ENCODE measurements at regions not wholly inside any gene's neighbourhood (a gene's known extent, or its start where the extent isn't known, plus 50 kb on each side); places are given as distances from the start of the nearest gene placed in this dataset.

DNA sequence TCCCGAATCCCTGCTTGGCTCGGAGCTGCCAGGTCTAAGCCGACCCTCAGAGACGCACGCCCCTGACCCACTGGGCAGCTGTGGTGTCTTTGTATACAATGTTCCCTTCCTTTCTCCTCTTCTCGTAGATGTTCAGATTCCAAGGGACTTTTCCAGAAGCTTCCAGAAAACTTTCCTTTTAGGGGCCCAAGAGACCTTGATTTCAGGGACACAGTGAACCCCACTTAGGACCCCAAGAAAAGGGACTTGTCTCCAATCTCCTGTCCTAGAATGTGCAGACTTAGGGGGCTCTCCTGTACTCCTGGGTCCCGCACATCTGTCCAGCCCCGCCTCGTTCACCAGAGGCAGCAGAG is 103.5 kb downstream of the EDN3 start:
- DNase-seq (ENCODE audit: low spot score) = no peak

DNA sequence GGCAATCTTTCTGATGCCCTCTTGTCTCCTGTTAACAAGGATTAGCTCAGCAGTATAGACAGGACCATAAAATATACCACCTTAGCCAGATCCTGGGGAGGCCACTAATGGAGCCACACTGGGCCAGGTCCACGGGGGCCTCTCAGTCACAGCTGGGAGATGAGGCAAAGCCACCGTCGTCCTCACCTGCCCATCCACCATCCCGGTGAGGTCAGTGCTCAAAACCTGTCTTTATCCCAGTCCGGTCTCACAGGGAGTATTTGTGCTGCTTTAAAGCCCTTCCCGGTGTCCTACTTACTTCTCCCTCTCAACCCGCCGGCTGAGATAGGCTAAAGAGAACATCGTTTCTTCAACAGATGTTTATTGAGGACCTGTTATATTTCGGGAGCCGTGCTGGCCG is 104.3 kb downstream of the EDN3 start:
- no peak for DNase-seq (ENCODE audit: low spot score)

GRCh38 chr20:59405226-59406200 is 105.1 kb downstream of the EDN3 start:
- DNase-seq (ENCODE audit: low spot score) = no peak

GRCh38 chr20:59406446-59406845 is 106.0 kb downstream of the EDN3 start:
- DNase-seq (ENCODE audit: low spot score) = no peak

- DNase-seq (ENCODE audit: low spot score) = no peak
Observed at GRCh38 chr20:59411170-59411569, 110.8 kb downstream of the EDN3 start.

GRCh38 chr20:59411589-59411988 is 111.2 kb downstream of the EDN3 start:
- DNase-seq (ENCODE audit: low spot score) = no peak

DNA sequence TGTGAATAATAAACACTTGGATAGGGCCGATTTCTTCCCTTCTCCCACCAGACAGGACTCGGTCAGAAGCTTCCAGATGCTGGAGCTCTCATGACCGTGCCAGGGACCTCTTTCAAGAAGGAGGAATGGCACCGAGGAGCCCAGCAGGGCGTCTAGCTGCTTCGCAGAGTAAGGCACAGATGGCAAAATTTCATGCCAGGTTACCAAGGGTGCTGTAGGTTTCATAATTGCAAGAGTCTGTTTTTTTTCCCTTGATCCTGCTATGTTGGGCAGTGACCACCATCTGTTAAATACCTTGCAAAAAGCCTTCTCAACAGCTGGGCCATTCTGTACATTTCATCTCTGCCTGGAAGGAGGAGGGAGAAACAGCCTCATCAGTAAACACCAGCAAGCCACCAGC is 111.8 kb downstream of the EDN3 start:
- no peak for DNase-seq (ENCODE audit: low spot score)

DNA sequence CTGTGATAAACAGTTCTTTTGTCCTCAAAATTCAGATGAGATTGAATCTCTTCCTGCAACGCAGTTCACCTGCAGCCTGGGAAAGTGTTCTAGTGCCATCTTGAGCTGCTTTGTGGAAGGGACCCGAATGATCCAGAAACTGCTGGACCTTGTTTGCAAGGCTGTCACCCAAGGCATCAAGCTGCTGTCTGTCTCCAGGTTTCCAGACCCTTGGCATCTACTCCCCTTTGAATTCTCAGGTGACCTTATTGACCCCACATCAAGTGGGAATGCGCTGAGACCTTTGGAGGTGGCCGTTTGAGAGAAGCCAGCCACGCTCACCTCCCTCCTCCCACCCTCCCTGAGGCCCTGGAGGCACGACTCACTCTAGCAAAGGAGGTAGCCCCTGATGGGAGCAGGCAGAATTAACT is 112.5 kb downstream of the EDN3 start:
- no peak for DNase-seq (ENCODE audit: low spot score)

DNA sequence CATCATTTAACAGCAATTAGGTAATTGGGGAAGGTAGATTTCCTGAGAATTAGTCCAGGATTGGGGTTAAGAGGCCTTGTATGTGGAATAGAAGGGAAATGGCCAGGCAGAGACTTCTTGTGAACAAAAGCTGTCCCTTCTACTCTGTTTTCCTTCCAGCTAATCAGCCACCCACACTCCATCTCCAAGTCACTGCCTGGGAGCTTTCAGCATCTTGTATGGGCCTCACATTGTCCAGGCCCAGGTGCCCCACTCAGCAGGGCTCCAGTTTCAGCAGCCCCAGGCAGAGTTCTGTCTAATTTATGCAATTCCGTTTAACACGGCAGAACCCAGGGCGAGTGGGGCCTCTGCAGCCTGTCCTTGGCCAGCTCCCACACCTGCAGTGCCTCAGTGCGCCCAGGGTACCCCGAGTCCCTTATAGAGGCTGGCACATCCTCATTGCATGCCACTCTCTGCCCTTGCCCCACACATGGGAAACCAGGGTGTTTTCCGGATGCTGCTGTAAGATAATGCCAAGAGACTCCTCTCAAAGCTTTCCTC is 113.0 kb downstream of the EDN3 start:
- DNase-seq (ENCODE audit: low spot score) = no peak

GRCh38 chr20:59414936-59415623 is 114.7 kb downstream of the EDN3 start:
- DNase-seq (ENCODE audit: low spot score) = no peak

DNA sequence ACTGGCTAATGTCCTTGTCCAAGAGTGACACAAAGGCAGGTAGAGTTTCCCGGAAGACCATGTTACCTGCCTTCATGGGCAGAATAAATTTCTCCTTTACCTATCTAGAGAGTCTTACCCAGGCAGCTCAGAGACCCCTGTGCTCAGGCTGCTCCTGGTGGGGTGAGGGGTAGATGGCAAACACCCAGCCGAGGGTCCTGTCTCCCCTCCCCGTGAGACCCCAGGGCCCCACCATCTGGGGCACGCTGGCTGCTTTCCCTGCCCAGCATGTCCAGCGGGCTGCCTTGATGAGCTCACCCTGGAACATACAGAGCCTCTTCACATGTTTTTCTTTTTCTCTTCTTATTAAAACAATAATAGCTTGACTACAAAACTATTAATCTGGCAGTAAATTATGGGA is 116.5 kb downstream of the EDN3 start:
- no peak for DNase-seq (ENCODE audit: low spot score)

- DNase-seq (ENCODE audit: low spot score) = no peak
Observed at GRCh38 chr20:59421089-59421488, 120.7 kb downstream of the EDN3 start.

DNA sequence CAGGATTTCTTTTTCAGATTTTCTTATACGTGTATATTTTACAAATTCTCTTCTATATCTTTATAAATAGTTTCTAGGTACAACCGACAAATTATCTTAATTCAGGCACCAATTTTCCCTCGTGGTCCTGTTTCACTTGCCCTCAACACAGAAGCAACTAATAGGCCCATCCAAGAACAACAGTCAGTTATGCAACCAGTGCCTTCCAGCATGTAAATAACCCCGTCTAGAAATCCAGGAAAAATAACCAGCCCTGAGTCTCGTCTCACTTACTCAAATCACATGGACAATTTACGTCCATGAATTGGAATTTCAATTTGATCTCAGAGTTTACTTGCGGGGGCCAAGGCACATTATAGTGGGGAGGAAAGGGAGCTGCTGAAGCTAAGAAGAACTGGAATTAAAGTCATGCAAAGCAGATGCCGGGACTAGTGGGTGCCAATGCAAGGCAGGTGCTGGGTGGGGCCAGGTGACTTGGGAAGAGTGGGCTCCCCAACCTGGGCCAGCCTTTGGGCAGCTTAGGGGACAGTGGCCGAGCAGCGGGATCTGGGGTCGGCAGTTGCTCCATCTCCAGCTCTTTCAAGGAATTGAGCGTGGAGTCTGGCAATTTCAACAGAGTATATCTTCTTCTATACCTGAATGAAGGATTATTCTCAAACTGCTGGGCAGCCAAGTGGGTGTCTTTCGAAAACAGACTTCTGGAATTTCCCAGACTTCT is 121.7 kb downstream of the EDN3 start:
- DNase-seq (ENCODE audit: low spot score) = no peak

- no peak for DNase-seq (ENCODE audit: low spot score)
Observed at GRCh38 chr20:59422872-59423544, 122.6 kb downstream of the EDN3 start.

DNA sequence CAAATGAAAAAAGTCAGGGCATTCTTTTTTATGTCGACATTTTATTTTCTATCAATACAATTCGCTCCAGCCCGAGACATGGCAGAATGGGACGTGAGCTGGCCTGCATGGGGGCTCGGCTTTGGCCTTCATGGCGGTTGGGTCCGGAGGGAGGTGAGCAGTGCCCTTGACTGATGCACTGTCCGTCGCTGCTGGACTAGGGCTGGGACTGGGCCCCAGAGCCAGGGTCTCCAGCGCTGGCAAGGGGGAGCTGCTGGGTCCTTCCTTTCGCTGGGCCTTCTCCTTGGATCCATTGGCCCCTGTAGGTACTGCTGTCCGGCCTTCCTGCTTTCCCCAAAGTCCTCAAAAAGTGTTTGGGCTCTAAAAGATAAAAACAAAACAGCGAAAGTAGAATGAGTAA is 124.6 kb downstream of the EDN3 start:
- no peak for DNase-seq (ENCODE audit: low spot score)

- no peak for DNase-seq (ENCODE audit: low spot score)
Observed at GRCh38 chr20:59425572-59425971, 125.2 kb downstream of the EDN3 start.

- no peak for DNase-seq (ENCODE audit: low spot score)
Observed at GRCh38 chr20:59428006-59428405, 127.6 kb downstream of the EDN3 start.

GRCh38 chr20:59428441-59429205 is 128.2 kb downstream of the EDN3 start:
- no peak for DNase-seq (ENCODE audit: low spot score)

DNA sequence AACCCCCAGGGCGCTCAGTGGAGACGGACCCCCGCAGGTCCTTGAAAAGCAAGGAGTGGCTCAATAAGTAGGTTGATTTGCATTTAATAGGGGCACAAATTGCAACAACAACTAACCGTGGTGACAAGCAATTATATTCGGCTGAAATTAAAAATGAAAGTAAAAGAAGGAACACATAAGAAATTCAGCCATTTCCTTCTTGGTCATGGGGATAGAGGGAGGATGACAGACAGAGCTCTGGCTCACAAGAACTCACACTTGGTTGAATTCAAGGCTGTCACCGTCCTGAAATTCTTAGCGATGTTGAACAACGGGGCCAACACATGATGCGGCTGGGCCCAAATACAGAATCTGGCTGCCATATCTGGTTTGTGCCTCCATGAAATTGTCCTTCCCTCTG is 129.0 kb downstream of the EDN3 start:
- DNase-seq (ENCODE audit: low spot score) = no peak

DNA sequence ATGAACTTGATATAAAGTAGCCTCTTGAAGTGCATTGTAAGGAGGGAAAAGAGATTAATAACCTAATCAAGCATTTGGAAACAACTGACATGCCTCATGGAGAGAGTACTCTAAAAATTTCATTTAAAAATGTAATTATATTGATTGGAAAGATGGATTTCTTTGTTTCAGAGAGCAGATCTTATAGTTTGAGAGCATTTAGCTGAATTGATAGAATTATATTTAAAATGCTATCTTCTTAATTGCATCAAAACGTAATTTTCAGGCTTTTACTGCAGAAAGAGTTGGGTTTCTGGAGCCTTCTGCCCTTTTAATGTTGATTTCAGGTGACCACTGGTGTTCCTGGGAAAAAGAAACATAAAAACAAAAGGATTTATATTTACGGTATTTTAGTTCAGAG is 130.6 kb downstream of the EDN3 start:
- no peak for DNase-seq (ENCODE audit: low spot score)

GRCh38 chr20:59434960-59435359 is 134.5 kb downstream of the EDN3 start:
- no peak for DNase-seq (ENCODE audit: low spot score)

All from hematopoietic multipotent progenitor cell treated with erythropoietin and hydrocortisone succinate and interleukin-3 and kit ligand, for 17 days (in vitro differentiated cells).